Activated T-helper 17 cell treated with anti-CD3 and anti-CD28 coated beads, Interleukin-2, amount 50 U/mL, for 72 hours (primary cell): ENCODE measurements at regions not wholly inside any gene's neighbourhood (a gene's known extent, or its start where the extent isn't known, plus 50 kb on each side); places are given as distances from the start of the nearest gene placed in this dataset.
"Not testable (repeated sequence)": the region's sequence is repeated elsewhere in the genome, so short reads cannot be mapped to it uniquely, and the experiment has no call there.

Experiments
- ATAC-seq: fragments of 150-1000 bp; cut with Tn5 transposase; replicated peaks from 2 replicates; pipeline ENCODE4 v1.10.0; 2021; ENCODE audit warnings: mild to moderate bottlenecking, moderate library complexity
- H3K27ac Mint-ChIP-seq: one replicate; pipeline ENCODE4 v1.8.0; 2022; ENCODE audit warnings: mixed read lengths
- H3K27me3 Mint-ChIP-seq: one replicate; pipeline ENCODE4 v1.8.0; 2022; ENCODE audit warnings: mixed read lengths
- H3K36me3 Mint-ChIP-seq: one replicate; pipeline ENCODE4 v1.8.0; 2022; ENCODE audit warnings: low read depth, mild to moderate bottlenecking, mixed read lengths
- H3K4me1 Mint-ChIP-seq: one replicate; pipeline ENCODE4 v1.8.0; 2022; ENCODE audit warnings: mixed read lengths
- H3K4me3 Mint-ChIP-seq: one replicate; pipeline ENCODE4 v1.8.0; 2022; ENCODE audit warnings: mild to moderate bottlenecking, mixed read lengths
- H3K9me3 Mint-ChIP-seq: one replicate; pipeline ENCODE4 v1.8.0; 2022; ENCODE audit warnings: mixed read lengths

DNA sequence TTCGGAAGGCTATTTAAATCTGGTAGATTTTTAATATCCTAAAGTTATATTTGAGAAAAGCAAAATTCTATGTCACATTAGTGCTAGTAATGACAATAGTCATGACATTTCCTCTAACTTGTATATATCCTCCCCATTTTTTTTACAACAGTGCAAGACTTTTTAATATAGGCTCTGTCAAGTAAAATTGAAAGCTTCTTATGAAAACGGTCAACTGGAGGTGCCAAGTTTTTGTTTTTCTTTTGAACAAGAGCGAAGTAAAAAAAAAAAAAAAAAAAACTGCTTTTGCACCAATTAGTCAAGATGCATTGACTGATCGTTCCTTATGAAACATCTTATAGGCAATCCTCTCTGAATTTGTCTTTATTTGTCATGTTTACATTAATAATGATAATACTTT lies 389.3 kb downstream of the STK39 start:
- Mint-ChIP-seq H3K27ac (no peak overlapping the region), H3K27me3 (peaks cover 9% of the 10 kb centered on the region), H3K36me3 (no peaks in the 10 kb centered on the region), H3K4me1 (no peaks in the 10 kb centered on the region), H3K9me3 (no peaks in the 10 kb centered on the region), H3K4me3 (no peak overlapping the region)
- no peak for ATAC-seq

GRCh38 chr2:167857416-167857815 lies 390.0 kb downstream of the STK39 start:
- Mint-ChIP-seq H3K36me3 (no peaks in the 10 kb centered on the region), H3K4me1 (no peaks in the 10 kb centered on the region), H3K9me3 (no peaks in the 10 kb centered on the region), H3K4me3 (no peak overlapping the region), H3K27ac (no peak overlapping the region), H3K27me3 (peaks cover 9% of the 10 kb centered on the region)
- ATAC-seq = no peak

DNA sequence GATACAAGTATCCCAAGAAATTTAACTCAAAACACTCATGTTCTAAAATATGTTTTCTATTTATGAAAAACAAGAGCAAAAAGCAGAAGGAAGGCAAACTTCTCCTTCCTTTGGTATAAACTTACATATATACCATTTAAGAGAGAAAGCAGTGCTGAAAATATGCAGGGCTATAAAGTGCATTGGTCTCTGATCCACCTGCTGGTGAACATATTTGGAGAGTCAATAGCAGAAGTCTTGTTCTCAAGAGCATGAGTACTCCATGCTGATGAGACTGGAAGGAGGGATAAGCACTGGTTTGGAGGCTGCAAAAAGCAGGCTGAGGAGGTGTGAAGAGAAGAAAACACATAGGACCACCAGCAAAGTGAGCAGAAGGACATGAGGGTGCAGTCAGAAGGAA lies 391.2 kb downstream of the STK39 start:
- no peaks in the 10 kb centered on the region for H3K9me3 Mint-ChIP-seq
- no peak overlapping the region for H3K27ac Mint-ChIP-seq
- ATAC-seq = no peak

DNA sequence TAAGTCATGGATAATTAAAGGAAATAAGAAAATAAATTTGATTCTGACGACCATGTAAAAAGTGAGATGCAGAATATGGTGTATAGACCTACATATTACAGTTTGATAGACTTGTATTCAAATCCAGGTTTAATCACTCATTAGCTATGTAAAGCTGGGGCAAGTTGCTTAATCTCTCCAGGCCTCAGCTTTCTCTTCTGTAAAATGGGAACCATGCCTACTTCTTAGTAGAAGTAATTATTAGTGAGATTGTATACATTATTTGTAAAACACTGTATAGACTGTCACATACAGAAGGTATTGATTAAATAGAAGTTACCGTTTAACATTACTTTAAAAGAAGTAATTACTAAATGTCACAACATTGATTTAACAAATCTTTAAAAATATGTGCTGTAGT lies 392.2 kb downstream of the STK39 start:
- Mint-ChIP-seq H3K4me3 (no peak overlapping the region), H3K36me3 (no peaks in the 10 kb centered on the region), H3K9me3 (no peaks in the 10 kb centered on the region), H3K4me1 (no peaks in the 10 kb centered on the region), H3K27ac (no peak overlapping the region), H3K27me3 (peaks cover 9% of the 10 kb centered on the region)
- ATAC-seq = no peak

More for the DNA sequence above, 391.2 kb downstream of the STK39 start:
- no peak overlapping the region for H3K4me3 Mint-ChIP-seq
- peaks cover 9% of the 10 kb centered on the region for H3K27me3 Mint-ChIP-seq
- H3K36me3 Mint-ChIP-seq = no peaks in the 10 kb centered on the region
- H3K4me1 Mint-ChIP-seq = no peaks in the 10 kb centered on the region

DNA sequence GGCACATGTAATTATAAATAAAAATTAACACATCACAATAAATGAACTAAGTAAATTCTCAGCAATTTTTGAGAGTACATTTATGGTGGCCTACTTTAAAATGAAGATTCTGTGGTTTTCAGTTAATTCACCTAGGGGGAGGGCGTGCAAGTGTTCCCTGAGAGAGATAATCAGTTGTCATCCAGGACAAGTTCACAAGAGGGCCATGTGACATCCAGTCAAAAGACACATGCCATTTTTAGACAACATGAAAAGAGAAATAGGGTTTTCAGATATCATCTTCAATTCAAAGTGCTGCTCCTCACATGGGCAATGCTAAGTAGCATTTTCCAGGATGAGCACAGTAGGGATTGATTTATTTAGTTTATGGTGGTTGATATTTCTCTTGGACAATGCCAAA lies 393.7 kb downstream of the STK39 start:
- Mint-ChIP-seq H3K36me3 (no peaks in the 10 kb centered on the region), H3K27ac (no peak overlapping the region), H3K27me3 (peaks cover 9% of the 10 kb centered on the region), H3K4me1 (no peaks in the 10 kb centered on the region), H3K9me3 (no peaks in the 10 kb centered on the region), H3K4me3 (no peak overlapping the region)
- no peak for ATAC-seq

GRCh38 chr2:167851876-167852275 lies 395.5 kb downstream of the STK39 start:
- no peaks in the 10 kb centered on the region for H3K4me1 Mint-ChIP-seq
- ATAC-seq = no peak
- no peaks in the 10 kb centered on the region for H3K9me3 Mint-ChIP-seq
- H3K27ac Mint-ChIP-seq = no peak overlapping the region
- no peak overlapping the region for H3K4me3 Mint-ChIP-seq
- peaks cover 11% of the 10 kb centered on the region for H3K27me3 Mint-ChIP-seq
- H3K36me3 Mint-ChIP-seq = no peaks in the 10 kb centered on the region

DNA sequence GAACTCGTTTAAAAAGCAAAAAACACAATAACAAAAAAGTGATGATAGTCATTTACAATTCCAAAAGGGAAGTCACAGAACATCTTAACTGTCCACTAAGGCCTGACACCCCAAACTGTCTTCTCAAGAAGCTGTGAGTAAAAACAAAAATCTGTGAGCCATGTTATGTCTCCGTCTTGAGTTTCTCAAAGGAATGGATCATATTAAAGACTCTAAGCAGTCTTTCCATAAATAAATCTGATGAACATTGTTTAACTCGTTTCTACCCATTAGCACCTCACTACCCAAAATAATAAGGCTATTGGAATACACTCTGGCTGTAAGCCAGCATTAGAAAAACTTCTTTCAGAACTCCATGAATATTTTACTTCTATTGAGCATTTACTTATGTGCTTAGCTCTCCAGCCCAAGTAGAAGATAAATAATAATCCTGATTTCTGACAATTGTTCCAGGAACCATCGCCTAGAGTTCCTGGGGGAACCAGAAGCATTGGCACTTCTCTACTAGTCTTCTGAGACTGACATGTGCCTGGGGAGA lies 396.0 kb downstream of the STK39 start:
- H3K9me3 Mint-ChIP-seq = no peaks in the 10 kb centered on the region
- no peak for ATAC-seq
- H3K36me3 Mint-ChIP-seq = no peaks in the 10 kb centered on the region
- no peaks in the 10 kb centered on the region for H3K4me1 Mint-ChIP-seq
- H3K27ac Mint-ChIP-seq = no peak overlapping the region
- H3K27me3 Mint-ChIP-seq = peaks cover 12% of the 10 kb centered on the region
- H3K4me3 Mint-ChIP-seq = no peak overlapping the region

- Mint-ChIP-seq H3K4me3 (no peak overlapping the region), H3K9me3 (peaks cover 4% of the 10 kb centered on the region), H3K27me3 (peaks cover 33% of the 10 kb centered on the region), H3K4me1 (no peaks in the 10 kb centered on the region), H3K27ac (no peak overlapping the region), H3K36me3 (no peaks in the 10 kb centered on the region)
- ATAC-seq = no peak
These were observed 402.5 kb downstream of the STK39 start for GRCh38 chr2:167844714-167845530.

- Mint-ChIP-seq H3K36me3 (no peaks in the 10 kb centered on the region), H3K4me1 (no peaks in the 10 kb centered on the region), H3K9me3 (peaks cover 4% of the 10 kb centered on the region), H3K4me3 (no peak overlapping the region), H3K27me3 (peaks cover 33% of the 10 kb centered on the region), H3K27ac (no peak overlapping the region)
- ATAC-seq = no peak
These were observed 403.7 kb downstream of the STK39 start for GRCh38 chr2:167843657-167844056.

DNA sequence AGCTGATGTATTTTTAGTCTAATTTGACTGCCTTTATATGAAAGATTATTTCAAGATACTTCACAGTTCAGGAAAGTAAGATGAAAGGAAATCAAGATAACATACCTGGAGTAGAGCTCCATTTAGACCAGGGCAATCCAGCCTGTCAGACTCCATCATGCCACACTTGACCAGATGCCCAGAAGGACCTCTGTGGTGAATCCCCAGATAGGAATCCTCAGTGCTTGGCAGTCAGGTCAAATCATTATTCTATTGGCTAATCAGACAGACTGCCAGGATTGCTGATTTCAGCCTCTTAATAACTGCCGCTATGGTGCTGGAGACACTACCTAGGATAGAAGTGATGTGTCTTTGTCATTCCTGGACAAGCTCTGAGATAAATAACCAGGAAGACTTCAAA lies 404.2 kb downstream of the STK39 start:
- no peak overlapping the region for H3K27ac Mint-ChIP-seq

DNA sequence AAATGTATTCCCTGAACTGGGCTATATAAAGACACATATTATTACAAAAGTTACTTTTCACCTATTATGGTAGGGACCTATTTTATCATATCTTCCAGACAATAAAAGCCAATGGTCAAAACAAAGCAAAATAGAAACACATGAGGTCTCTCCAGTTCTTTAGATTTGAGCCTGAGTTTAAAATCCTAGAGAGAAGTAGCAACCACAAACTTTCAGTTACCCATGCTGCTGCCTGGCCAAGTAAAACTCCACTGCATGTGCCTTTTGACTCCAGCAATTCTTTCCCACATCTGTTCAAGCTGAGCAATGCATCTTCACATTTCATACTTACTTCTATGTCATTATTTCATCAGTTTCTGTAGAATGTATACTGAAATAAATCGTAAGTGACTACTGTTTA lies 405.3 kb downstream of the STK39 start:
- Mint-ChIP-seq H3K36me3 (no peaks in the 10 kb centered on the region), H3K4me1 (no peaks in the 10 kb centered on the region), H3K27ac (no peak overlapping the region), H3K9me3 (peaks cover 4% of the 10 kb centered on the region), H3K27me3 (peaks cover 27% of the 10 kb centered on the region), H3K4me3 (no peak overlapping the region)
- ATAC-seq = no peak

More for the DNA sequence above, 404.2 kb downstream of the STK39 start:
- Mint-ChIP-seq H3K4me1 (no peaks in the 10 kb centered on the region), H3K9me3 (peaks cover 4% of the 10 kb centered on the region), H3K36me3 (no peaks in the 10 kb centered on the region), H3K27me3 (peaks cover 33% of the 10 kb centered on the region), H3K4me3 (no peak overlapping the region)
- no peak for ATAC-seq

DNA sequence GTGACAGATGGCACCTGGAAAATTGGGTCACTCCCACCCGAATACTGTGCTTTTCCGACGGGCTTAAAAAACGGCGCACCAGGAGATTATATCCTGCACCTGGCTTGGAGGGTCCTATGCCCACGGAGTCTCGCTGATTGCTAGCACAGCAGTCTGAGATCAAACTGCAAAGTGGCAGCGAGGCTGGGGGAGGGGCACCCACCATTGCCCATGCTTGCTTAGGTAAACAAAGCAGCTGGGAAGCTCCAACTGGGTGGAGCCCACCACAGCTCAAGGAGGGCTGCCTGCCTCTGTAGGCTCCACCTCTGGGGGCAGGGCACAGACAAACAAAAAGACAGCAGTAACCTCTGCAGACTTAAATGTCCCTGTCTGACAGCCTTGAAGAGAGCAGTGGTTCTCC lies 412.1 kb downstream of the STK39 start:
- H3K36me3 Mint-ChIP-seq, H3K27ac Mint-ChIP-seq, H3K9me3 Mint-ChIP-seq, ATAC-seq, H3K4me3 Mint-ChIP-seq, H3K4me1 Mint-ChIP-seq: not testable (repeated sequence)
- peaks cover 12% of the 10 kb centered on the region for H3K27me3 Mint-ChIP-seq

GRCh38 chr2:167834707-167835106 lies 412.7 kb downstream of the STK39 start:
- Mint-ChIP-seq H3K27me3 (peaks cover 14% of the 10 kb centered on the region), H3K4me1 (no peaks in the 10 kb centered on the region), H3K27ac (no peak overlapping the region), H3K9me3 (no peaks in the 10 kb centered on the region), H3K36me3 (no peaks in the 10 kb centered on the region), H3K4me3 (no peak overlapping the region)
- no peak for ATAC-seq

- H3K36me3 Mint-ChIP-seq = no peaks in the 10 kb centered on the region
- H3K27me3 Mint-ChIP-seq = peaks cover 18% of the 10 kb centered on the region
- ATAC-seq = no peak
- no peak overlapping the region for H3K27ac Mint-ChIP-seq
- no peaks in the 10 kb centered on the region for H3K9me3 Mint-ChIP-seq
- H3K4me3 Mint-ChIP-seq = no peak overlapping the region
- no peaks in the 10 kb centered on the region for H3K4me1 Mint-ChIP-seq
These were observed 414.1 kb downstream of the STK39 start for GRCh38 chr2:167833294-167833693.

DNA sequence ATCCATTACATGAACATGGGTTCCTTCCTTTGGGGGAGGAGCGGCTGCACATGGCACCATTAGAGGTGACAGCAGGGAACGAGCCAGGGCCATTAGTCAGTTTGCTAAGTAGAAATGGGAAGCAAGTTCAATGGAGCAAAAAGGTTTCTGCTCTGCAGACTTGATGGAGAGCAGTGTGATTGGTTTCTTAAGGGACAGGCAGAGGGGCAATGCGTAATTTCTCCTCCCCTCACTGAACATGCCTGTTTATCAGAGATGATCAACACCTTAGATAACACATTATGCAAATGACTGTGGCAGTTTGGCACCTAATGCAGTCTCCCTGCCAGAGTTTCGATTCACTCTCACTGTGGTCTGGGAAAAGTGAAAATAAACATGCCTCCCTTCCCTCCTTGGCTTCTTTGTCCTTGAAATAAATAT lies 414.5 kb downstream of the STK39 start:
- no peaks in the 10 kb centered on the region for H3K36me3 Mint-ChIP-seq
- peaks cover 21% of the 10 kb centered on the region for H3K27me3 Mint-ChIP-seq
- ATAC-seq = no peak
- H3K4me1 Mint-ChIP-seq = no peaks in the 10 kb centered on the region
- H3K27ac Mint-ChIP-seq = no peak overlapping the region
- no peak overlapping the region for H3K4me3 Mint-ChIP-seq
- no peaks in the 10 kb centered on the region for H3K9me3 Mint-ChIP-seq
